ENCODE measurements at regions not wholly inside any gene's neighbourhood (a gene's known extent, or its start where the extent isn't known, plus 50 kb on each side); places are given as distances from the start of the nearest gene placed in this dataset.

DNA sequence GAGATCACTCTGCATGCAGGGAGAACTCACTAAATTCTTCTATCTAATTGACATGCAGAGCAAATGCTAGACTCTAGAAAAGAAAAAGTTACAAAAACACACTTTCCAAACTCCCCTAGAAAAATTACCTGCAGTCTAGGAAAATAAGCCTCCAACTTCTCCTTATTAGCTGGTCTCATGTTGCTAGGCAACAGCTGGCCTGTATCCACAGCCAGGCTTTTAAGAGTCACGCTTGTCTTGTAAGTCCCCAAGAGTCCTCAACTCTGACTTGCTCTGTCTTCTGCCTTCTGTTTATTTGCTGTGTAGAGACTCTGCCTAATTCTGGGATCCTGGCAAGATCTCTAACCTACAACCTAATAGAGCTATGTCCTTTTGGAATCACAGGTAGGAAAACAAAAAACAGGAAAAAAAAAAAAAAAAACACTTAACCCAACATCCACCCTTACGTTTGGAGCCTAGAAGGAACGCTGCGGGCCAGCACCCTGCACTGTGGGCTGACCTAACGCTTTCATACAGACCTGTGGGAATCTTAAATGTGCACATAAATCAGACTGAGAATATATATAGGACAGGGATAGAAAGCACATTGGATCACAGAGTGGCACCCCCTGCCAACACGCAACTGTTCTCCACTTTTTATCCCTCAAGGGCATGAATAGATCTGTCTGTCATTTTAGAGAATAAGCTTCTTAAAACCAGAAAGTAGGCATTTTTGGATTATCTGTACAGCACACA is 117.0 kb upstream of the PTPRZ1 start:
- no peak for TF ChIP-seq POLR2A (IDR thresholded peaks at IDR 0.05; ENCODE audit: low read depth, low read length)
- no peak for TF ChIP-seq POLR2AphosphoS5 (IDR thresholded peaks at IDR 0.05; ENCODE audit: low read depth, low read length)
- no peak for TF ChIP-seq TAF1 (IDR thresholded peaks at IDR 0.05; ENCODE audit: low read depth, low read length)
- no peak for TF ChIP-seq POU2F2 (IDR thresholded peaks at IDR 0.05; ENCODE audit: low read depth, low read length)
- no peak for TF ChIP-seq SPI1 (IDR thresholded peaks at IDR 0.05; ENCODE audit: low read depth, low read length)

All from GM12891 (cell line).